Activated effector memory CD4-positive, alpha-beta T cell treated with Interleukin-2 at 50 U/mL for 16 hours (primary cell): ENCODE measurements at regions not wholly inside any gene's neighbourhood (a gene's known extent, or its start where the extent isn't known, plus 50 kb on each side); places are given as distances from the start of the nearest gene placed in this dataset.
"Not testable (repeated sequence)": the region's sequence is repeated elsewhere in the genome, so short reads cannot be mapped to it uniquely, and the experiment has no call there.

Source experiments
- DNase-seq: peaks from one replicate; pipeline ENCODE4 v3.0.0-alpha.2; 2020

GRCh38 chr20:53814060-53814459 lies 220.4 kb upstream of the ZNF217 start:
- no peak for DNase-seq

- no peak for DNase-seq
Measured at GRCh38 chr20:53813636-53814035, 220.0 kb upstream of the ZNF217 start.

- no peak for DNase-seq
Measured at GRCh38 chr20:53811577-53811976, 217.9 kb upstream of the ZNF217 start.

- DNase-seq: no peak
Measured at GRCh38 chr20:53810661-53811355, 217.2 kb upstream of the ZNF217 start.

GRCh38 chr20:53809728-53810365 lies 216.2 kb upstream of the ZNF217 start:
- no peak for DNase-seq

GRCh38 chr20:53809217-53809616 lies 215.6 kb upstream of the ZNF217 start:
- no peak for DNase-seq

- DNase-seq: no peak
Measured at GRCh38 chr20:53808733-53809132, 215.1 kb upstream of the ZNF217 start.

GRCh38 chr20:53808302-53808701 lies 214.7 kb upstream of the ZNF217 start:
- not testable (repeated sequence) for DNase-seq

- no peak for DNase-seq
Measured at GRCh38 chr20:53806683-53807401, 213.2 kb upstream of the ZNF217 start.

- no peak for DNase-seq
Measured at GRCh38 chr20:53805895-53806384, 212.3 kb upstream of the ZNF217 start.

GRCh38 chr20:53804920-53805894 lies 211.6 kb upstream of the ZNF217 start:
- no peak for DNase-seq

GRCh38 chr20:53804308-53804707 lies 210.7 kb upstream of the ZNF217 start:
- DNase-seq: not testable (repeated sequence)

- no peak for DNase-seq
Measured at GRCh38 chr20:53803492-53804155, 210.0 kb upstream of the ZNF217 start.

- DNase-seq: no peak
Measured at GRCh38 chr20:53801609-53802370, 208.2 kb upstream of the ZNF217 start.

GRCh38 chr20:53800883-53801604 lies 207.4 kb upstream of the ZNF217 start:
- no peak for DNase-seq

- no peak for DNase-seq
Measured at GRCh38 chr20:53800418-53800817, 206.8 kb upstream of the ZNF217 start.

- no peak for DNase-seq
Measured at GRCh38 chr20:53797085-53797484, 203.4 kb upstream of the ZNF217 start.

- no peak for DNase-seq
Measured at GRCh38 chr20:53795170-53795569, 201.5 kb upstream of the ZNF217 start.

- no peak for DNase-seq
Measured at GRCh38 chr20:53794529-53795115, 201.0 kb upstream of the ZNF217 start.

GRCh38 chr20:53793783-53794383 lies 200.2 kb upstream of the ZNF217 start:
- DNase-seq: no peak
